Mesothelial cell of epicardium (in vitro differentiated cells): ENCODE measurements at regions not wholly inside any gene's neighbourhood (a gene's known extent, or its start where the extent isn't known, plus 50 kb on each side); places are given as distances from the start of the nearest gene placed in this dataset.

Source experiments
- DNase-seq, 2 experiments: peaks; one replicate each; pipeline ENCODE4 v3.0.0; 2021; ENCODE audit warnings: low spot score in 2 of 2; ENCODE audit not compliant: unreplicated experiment in 2 of 2
- H3K27ac Mint-ChIP-seq: 2 replicates; pipeline ENCODE4 v1.8.0; 2021; ENCODE audit warnings: mixed read lengths
- H3K27me3 Mint-ChIP-seq: 2 replicates; pipeline ENCODE4 v1.8.0; 2021; ENCODE audit warnings: low read depth, mixed read lengths
- H3K36me3 Mint-ChIP-seq: 2 replicates; pipeline ENCODE4 v1.8.0; 2021; ENCODE audit warnings: mixed read lengths
- H3K4me1 Mint-ChIP-seq: 2 replicates; pipeline ENCODE4 v1.8.0; 2021; ENCODE audit warnings: mixed read lengths
- H3K4me3 Mint-ChIP-seq: 2 replicates; pipeline ENCODE4 v1.8.0; 2021; ENCODE audit warnings: mild to moderate bottlenecking, moderate library complexity, mixed read lengths
- H3K9me3 Mint-ChIP-seq: 2 replicates; pipeline ENCODE4 v1.8.0; 2021; ENCODE audit warnings: mixed read lengths
- CTCF ChIP-seq: fragments of 200-600 bp; sonication (generic); IDR thresholded peaks from one replicate; pipeline ENCODE4 v1.5.0; 2021; ENCODE audit warnings: antibody characterized with exemption; ENCODE audit not compliant: unreplicated experiment

GRCh38 chr18:40524881-40525280, 1430.2 kb upstream of the PIK3C3 start:
- Mint-ChIP-seq H3K27ac (no peak overlapping the region), H3K4me3 (no peak overlapping the region), H3K4me1 (no peaks in the 10 kb centered on the region), H3K27me3 (no peaks in the 10 kb centered on the region), H3K9me3 (no peaks in the 10 kb centered on the region), H3K36me3 (no peaks in the 10 kb centered on the region)
- TF ChIP-seq CTCF = no peak
- DNase-seq = no peak

DNA sequence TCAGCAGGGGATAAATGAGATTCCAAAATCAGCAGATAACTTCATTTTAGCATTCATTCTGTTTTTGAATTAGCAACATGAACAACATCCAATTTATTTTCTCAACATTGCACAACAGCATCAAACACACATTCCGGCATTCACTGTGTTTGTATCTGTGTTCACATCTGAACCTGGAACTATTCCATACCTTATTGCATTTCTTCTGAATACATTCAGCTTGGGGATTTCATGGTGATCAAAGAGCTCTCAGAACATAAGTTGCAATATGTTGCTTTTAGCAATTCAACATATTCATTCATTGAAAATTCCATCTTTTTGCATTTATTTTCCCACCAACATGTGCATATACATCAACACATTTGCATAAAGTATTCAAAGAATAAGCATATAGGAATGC, 1431.7 kb upstream of the PIK3C3 start:
- no peaks in the 10 kb centered on the region for H3K27me3 Mint-ChIP-seq
- TF ChIP-seq CTCF = no peak
- no peaks in the 10 kb centered on the region for H3K9me3 Mint-ChIP-seq
- H3K36me3 Mint-ChIP-seq = no peaks in the 10 kb centered on the region
- no peaks in the 10 kb centered on the region for H3K4me1 Mint-ChIP-seq
- H3K4me3 Mint-ChIP-seq = no peak overlapping the region
- no peak for DNase-seq
- no peak overlapping the region for H3K27ac Mint-ChIP-seq

GRCh38 chr18:40501026-40501425, 1454.0 kb upstream of the PIK3C3 start:
- H3K4me1 Mint-ChIP-seq = no peaks in the 10 kb centered on the region
- TF ChIP-seq CTCF = no peak
- no peaks in the 10 kb centered on the region for H3K9me3 Mint-ChIP-seq
- no peak overlapping the region for H3K27ac Mint-ChIP-seq
- H3K36me3 Mint-ChIP-seq = no peaks in the 10 kb centered on the region
- DNase-seq = no peak
- H3K27me3 Mint-ChIP-seq = no peaks in the 10 kb centered on the region
- H3K4me3 Mint-ChIP-seq = no peak overlapping the region

DNA sequence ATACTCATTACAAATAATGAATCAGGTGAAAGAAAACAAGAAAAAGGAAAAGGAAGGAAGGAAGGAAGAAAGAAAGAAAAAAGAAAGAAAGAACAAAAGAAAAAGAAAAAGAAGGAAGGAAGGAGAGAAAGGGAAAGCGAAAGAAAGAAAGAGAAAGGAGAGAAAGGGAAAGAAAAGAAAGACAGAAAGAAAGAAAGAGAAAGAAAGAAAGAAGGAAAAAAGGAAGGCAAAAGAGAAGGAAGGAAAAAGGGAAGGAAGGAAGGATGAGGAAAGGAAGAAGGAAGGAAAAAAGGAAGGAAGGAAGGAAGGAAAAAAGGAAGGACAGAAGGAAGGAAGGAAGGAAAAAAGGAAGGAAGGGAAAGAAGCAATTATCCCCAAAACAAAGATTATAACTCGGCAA, 1460.4 kb upstream of the PIK3C3 start:
- TF ChIP-seq CTCF = no peak
- no peaks in the 10 kb centered on the region for H3K36me3 Mint-ChIP-seq
- DNase-seq = no peak
- H3K27me3 Mint-ChIP-seq = peaks cover 3% of the 10 kb centered on the region
- no peaks in the 10 kb centered on the region for H3K9me3 Mint-ChIP-seq
- H3K27ac Mint-ChIP-seq = no peak overlapping the region
- no peak overlapping the region for H3K4me3 Mint-ChIP-seq
- H3K4me1 Mint-ChIP-seq = no peaks in the 10 kb centered on the region

DNA sequence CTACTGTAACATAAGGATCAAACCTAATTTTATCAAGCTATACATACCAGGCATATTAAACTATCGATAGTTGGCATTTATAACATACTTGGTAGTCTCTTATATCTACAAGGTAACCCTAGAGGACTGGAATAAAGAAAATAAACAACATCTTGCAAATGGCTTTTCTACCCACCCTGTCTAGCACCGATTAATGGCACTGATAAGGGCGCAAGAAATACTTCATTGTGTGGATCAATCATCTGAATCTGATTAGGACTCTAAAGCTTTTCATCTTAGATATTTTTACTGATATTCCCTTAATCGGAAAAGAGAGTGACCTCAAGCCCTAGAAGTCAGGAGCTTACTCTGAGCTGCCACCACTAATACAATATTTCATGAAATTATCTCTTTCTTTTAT, 1461.7 kb upstream of the PIK3C3 start:
- H3K27ac Mint-ChIP-seq = no peak overlapping the region
- peaks cover 3% of the 10 kb centered on the region for H3K27me3 Mint-ChIP-seq

More for the DNA sequence above, 1461.7 kb upstream of the PIK3C3 start:
- no peak overlapping the region for H3K4me3 Mint-ChIP-seq
- H3K4me1 Mint-ChIP-seq = no peaks in the 10 kb centered on the region
- H3K9me3 Mint-ChIP-seq = no peaks in the 10 kb centered on the region
- DNase-seq = no peak
- no peak for TF ChIP-seq CTCF
- no peaks in the 10 kb centered on the region for H3K36me3 Mint-ChIP-seq
